Glomerular endothelial cell (primary cell): ENCODE measurements at regions not wholly inside any gene's neighbourhood (a gene's known extent, or its start where the extent isn't known, plus 50 kb on each side); places are given as distances from the start of the nearest gene placed in this dataset.

Experiments used
- DNase-seq: peaks from one replicate; pipeline ENCODE4 v3.0.0-alpha.2; 2011; ENCODE audit warnings: low read depth, low spot score; ENCODE audit errors: extremely low read depth

GRCh38 chr10:36638462-36639155 is 486.8 kb upstream of the ANKRD30A start:
- DNase-seq = no peak

GRCh38 chr10:36636879-36637278 is 488.5 kb upstream of the ANKRD30A start:
- DNase-seq = no peak

- no peak for DNase-seq
These were observed 489.0 kb upstream of the ANKRD30A start for GRCh38 chr10:36636285-36636839.

- DNase-seq = no peak
These were observed 490.5 kb upstream of the ANKRD30A start for GRCh38 chr10:36634916-36635315.

- no peak for DNase-seq
These were observed 495.1 kb upstream of the ANKRD30A start for GRCh38 chr10:36630267-36630666.

- DNase-seq = no peak
These were observed 495.9 kb upstream of the ANKRD30A start for GRCh38 chr10:36629476-36629875.

GRCh38 chr10:36624551-36625100 is 500.8 kb upstream of the ANKRD30A start:
- no peak for DNase-seq

GRCh38 chr10:36621346-36621745 is 504.1 kb upstream of the ANKRD30A start:
- DNase-seq = no peak

- no peak for DNase-seq
These were observed 513.0 kb upstream of the ANKRD30A start for GRCh38 chr10:36612436-36612835.

- DNase-seq = no peak
These were observed 516.5 kb upstream of the ANKRD30A start for GRCh38 chr10:36608866-36609265.

- peak; percentile 71 for DNase-seq
These were observed 517.1 kb upstream of the ANKRD30A start for GRCh38 chr10:36608251-36608650.

GRCh38 chr10:36606234-36606839 is 519.1 kb upstream of the ANKRD30A start:
- no peak for DNase-seq

GRCh38 chr10:36604316-36604715 is 521.1 kb upstream of the ANKRD30A start:
- no peak for DNase-seq

- DNase-seq = no peak
These were observed 521.7 kb upstream of the ANKRD30A start for GRCh38 chr10:36603688-36604087.

- DNase-seq = peak; percentile 31
These were observed 523.0 kb upstream of the ANKRD30A start for GRCh38 chr10:36602374-36602773.

- DNase-seq = no peak
These were observed 527.6 kb upstream of the ANKRD30A start for GRCh38 chr10:36597756-36598320.

- no peak for DNase-seq
These were observed 532.4 kb upstream of the ANKRD30A start for GRCh38 chr10:36592964-36593363.

GRCh38 chr10:36591436-36591835 is 534.0 kb upstream of the ANKRD30A start:
- DNase-seq = no peak

- no peak for DNase-seq
These were observed 541.7 kb upstream of the ANKRD30A start for GRCh38 chr10:36583690-36584089.

GRCh38 chr10:36581237-36581636 is 544.2 kb upstream of the ANKRD30A start:
- DNase-seq = no peak

GRCh38 chr10:36578306-36578705 is 547.1 kb upstream of the ANKRD30A start:
- no peak for DNase-seq

- no peak for DNase-seq
These were observed 548.3 kb upstream of the ANKRD30A start for GRCh38 chr10:36577126-36577525.
